H1 (cell line): ENCODE measurements at regions not wholly inside any gene's neighbourhood (a gene's known extent, or its start where the extent isn't known, plus 50 kb on each side); places are given as distances from the start of the nearest gene placed in this dataset.

ENCODE experiments used
- CTCF ChIA-PET: fragments of 300-600 bp; sonication (Branson Sonifier 250); formaldehyde crosslinking; loops from one replicate; lab custom pipeline; 2021; ENCODE audit not compliant: partially characterized antibody; lab: Charles Lee
- POLR2A ChIA-PET: fragments of 300-600 bp; sonication (Branson Sonifier 250); formaldehyde crosslinking; loops from one replicate; lab custom pipeline; 2021; ENCODE audit warnings: inconsistent platforms; ENCODE audit not compliant: partially characterized antibody; lab: Charles Lee
- DNase-seq, 2 experiments: peaks; one replicate each; pipeline versions ENCODE4 v3.0.0 to v3.0.0-alpha.2; 2010 to 2022; ENCODE audit warnings: low spot score in 2 of 2, low read depth in 1 of 2, mixed read lengths in 1 of 2
- FAIRE-seq: peaks from 2 replicates; lab custom pipeline; 2011; peaks lifted over from hg19 to GRCh38; lab: Jason Lieb, UNC
- H2AFZ ChIP-seq: 2 replicates; pipeline ENCODE4 v1.8.1; 2012; ENCODE audit warnings: low read length, inconsistent platforms
- H2AK5ac ChIP-seq: 2 replicates; pipeline ENCODE4 v1.6.1; 2013; ENCODE audit warnings: low read depth, low read length
- H2BK120ac ChIP-seq: replicated peaks from 2 replicates; pipeline ENCODE3; 2013; ENCODE audit warnings: low read depth, low read length, inconsistent platforms
- H2BK12ac ChIP-seq: 2 replicates; pipeline ENCODE4 v1.6.1; 2013; ENCODE audit warnings: low read depth, low read length
- H2BK15ac ChIP-seq: 2 replicates; pipeline ENCODE4 v1.6.1; 2013; ENCODE audit warnings: low read length
- H2BK20ac ChIP-seq: 2 replicates; pipeline ENCODE4 v1.6.1; 2013; ENCODE audit warnings: low read length
- H2BK5ac ChIP-seq: 2 replicates; pipeline ENCODE4 v1.6.1; 2013; ENCODE audit warnings: low read depth, low read length
- H3K14ac ChIP-seq: 2 replicates; pipeline ENCODE4 v1.6.1; 2013; ENCODE audit warnings: inconsistent platforms; ENCODE audit not compliant: insufficient read length
- H3K18ac ChIP-seq: 2 replicates; pipeline ENCODE4 v1.6.1; 2013; ENCODE audit warnings: low read length; ENCODE audit errors: extremely low read depth
- H3K23ac ChIP-seq: 2 replicates; pipeline ENCODE4 v1.6.1; 2013; ENCODE audit warnings: inconsistent platforms; ENCODE audit not compliant: insufficient read length
- H3K23me2 ChIP-seq: 2 replicates; pipeline ENCODE4 v1.6.1; 2013; ENCODE audit warnings: low read depth, low read length
- H3K27ac ChIP-seq: 2 replicates; pipeline ENCODE4 v1.6.1; 2011; ENCODE audit warnings: low read depth, low read length, inconsistent platforms
- H3K27me3 ChIP-seq, 4 experiments: replicated peaks in 1 of 4; 1 replicate in 1 of 4; 2 replicates in 3 of 4; pipeline versions ENCODE4 v1.6.1 to v1.8.1; 2011 to 2013; ENCODE audit warnings: low read length in 3 of 4, mild to moderate bottlenecking in 3 of 4, inconsistent platforms in 2 of 4, mixed read lengths in 2 of 4, moderate library complexity in 1 of 4; ENCODE audit not compliant: control insufficient read depth in 3 of 4, insufficient read depth in 3 of 4; ENCODE audit errors: extremely low read depth in 1 of 4
- H3K36me3 ChIP-seq, 4 experiments: 2 replicates each; pipeline versions ENCODE4 v1.6.1 to v1.8.1; 2011 to 2013; ENCODE audit warnings: mild to moderate bottlenecking in 4 of 4, low read length in 3 of 4, moderate library complexity in 2 of 4, control low read depth in 1 of 4, inconsistent platforms in 1 of 4; ENCODE audit not compliant: insufficient read depth in 4 of 4, control insufficient read depth in 2 of 4
- H3K4ac ChIP-seq: replicated peaks from 2 replicates; pipeline ENCODE3; 2013; ENCODE audit warnings: low read length, low read depth, mixed read lengths, inconsistent platforms; ENCODE audit not compliant: insufficient read length
- H3K4me1 ChIP-seq, 4 experiments: replicated peaks in 1 of 4; 1 replicate in 1 of 4; 2 replicates in 3 of 4; pipeline versions ENCODE4 v1.6.1 to v1.8.1; 2011 to 2013; ENCODE audit warnings: low read length in 3 of 4, inconsistent platforms in 2 of 4, mixed read lengths in 1 of 4; ENCODE audit not compliant: insufficient read depth in 4 of 4, control insufficient read depth in 3 of 4
- H3K4me2 ChIP-seq, 2 experiments: 2 replicates each; pipeline versions ENCODE4 v1.6.1 to v1.8.1; 2011 to 2013; ENCODE audit warnings: low read depth in 2 of 2, low read length in 2 of 2, control low read depth in 1 of 2, inconsistent platforms in 1 of 2, mild to moderate bottlenecking in 1 of 2; ENCODE audit not compliant: insufficient read depth in 1 of 2
- H3K4me3 ChIP-seq, 4 experiments: fragments of 200-600, 300-600 bp in 1 of 4; sonication (generic), shearing (Covaris generic), sonication (Bioruptor Twin) in 1 of 4; 2 replicates each; pipeline versions ENCODE4 v1.5.1 to v1.8.1; 2011 to 2016; ENCODE audit warnings: low read length in 4 of 4, low read depth in 3 of 4, control low read depth in 2 of 4, inconsistent platforms in 2 of 4, mild to moderate bottlenecking in 2 of 4, mixed read lengths in 1 of 4, moderate library complexity in 1 of 4; ENCODE audit not compliant: insufficient read depth in 2 of 4; ENCODE audit errors: extremely low read depth in 1 of 4
- H3K56ac ChIP-seq: replicated peaks from 2 replicates; pipeline ENCODE3; 2013; ENCODE audit warnings: low read depth, mild to moderate bottlenecking, mixed read lengths, low read length, inconsistent platforms; ENCODE audit not compliant: insufficient read length
- H3K79me1 ChIP-seq: 2 replicates; pipeline ENCODE4 v1.6.1; 2013; ENCODE audit warnings: low read depth, low read length, control low read depth
- H3K79me2 ChIP-seq, 2 experiments: 2 replicates each; pipeline versions ENCODE4 v1.6.1 to v1.8.1; 2012 to 2013; ENCODE audit warnings: low read length in 2 of 2, mild to moderate bottlenecking in 2 of 2, inconsistent platforms in 1 of 2; ENCODE audit not compliant: insufficient read depth in 2 of 2, control insufficient read depth in 1 of 2
- H3K9ac ChIP-seq, 4 experiments: replicated peaks in 1 of 4; 1 replicate in 1 of 4; 2 replicates in 3 of 4; pipeline versions ENCODE4 v1.6.1 to v1.8.1; 2011 to 2013; ENCODE audit warnings: low read depth in 3 of 4, low read length in 3 of 4, control low read depth in 2 of 4, mild to moderate bottlenecking in 2 of 4, moderate library complexity in 2 of 4, inconsistent platforms in 1 of 4; ENCODE audit errors: extremely low read depth in 1 of 4
- H3K9me3 ChIP-seq, 2 experiments: 2 replicates each; pipeline versions ENCODE4 v1.6.1 to v1.8.1; 2012 to 2013; ENCODE audit warnings: mild to moderate bottlenecking in 2 of 2, moderate library complexity in 2 of 2, control low read depth in 1 of 2, inconsistent platforms in 1 of 2, low read depth in 1 of 2, low read length in 1 of 2, mixed read lengths in 1 of 2; ENCODE audit not compliant: insufficient read depth in 2 of 2
- H4K20me1 ChIP-seq, 2 experiments: replicated peaks in 1 of 2; 2 replicates each; pipeline versions ENCODE3 to v1.8.1; 2011 to 2013; ENCODE audit warnings: inconsistent platforms in 2 of 2, low read length in 2 of 2, mild to moderate bottlenecking in 1 of 2; ENCODE audit not compliant: insufficient read depth in 2 of 2, control insufficient read depth in 1 of 2
- H4K5ac ChIP-seq: 2 replicates; pipeline ENCODE4 v1.6.1; 2013; ENCODE audit warnings: low read length, low read depth, mixed read lengths, inconsistent platforms; ENCODE audit not compliant: insufficient read length
- H4K8ac ChIP-seq: 2 replicates; pipeline ENCODE4 v1.8.0; 2013; ENCODE audit warnings: mild to moderate bottlenecking, moderate library complexity, low read length, inconsistent platforms; ENCODE audit not compliant: insufficient read depth; ENCODE audit errors: extremely low read depth
- H4K91ac ChIP-seq: replicated peaks from 2 replicates; pipeline ENCODE3; 2013; ENCODE audit warnings: low read length, mixed read lengths, inconsistent platforms; ENCODE audit not compliant: insufficient read length
- BRCA1 ChIP-seq: IDR thresholded peaks from 2 replicates; pipeline ENCODE4 v1.6.1; 2012; ENCODE audit warnings: low read depth, low read length, improper control_type of control experiment
- CEBPB ChIP-seq: IDR thresholded peaks from 2 replicates; pipeline ENCODE4 v1.6.1; 2012; ENCODE audit warnings: low read depth, low read length
- CHD2 ChIP-seq: IDR thresholded peaks from 2 replicates; pipeline ENCODE4 v1.6.1; 2012; ENCODE audit warnings: low read length, improper control_type of control experiment
- GTF2F1 ChIP-seq: IDR thresholded peaks from 2 replicates; pipeline ENCODE4 v1.6.1; 2012; ENCODE audit warnings: low read depth, low read length, improper control_type of control experiment, borderline replicate concordance
- HDAC6 ChIP-seq: IDR thresholded peaks from one replicate; pipeline ENCODE4 v1.7.1; 2012; ENCODE audit warnings: low read depth, mild to moderate bottlenecking, inconsistent platforms, low read length, moderate library complexity
- JUND ChIP-seq: IDR thresholded peaks from 2 replicates; pipeline ENCODE4 v1.6.1; 2011; ENCODE audit warnings: mild to moderate bottlenecking, improper control_type of control experiment, low read length
- KDM5A ChIP-seq: fragments of 200-600 bp; IDR thresholded peaks from 2 replicates; pipeline ENCODE4 v1.7.1; 2012; ENCODE audit warnings: mild to moderate bottlenecking, low read length, inconsistent platforms, mixed read lengths
- POLR2A ChIP-seq, 2 experiments: IDR thresholded peaks; 1 replicate in 1 of 2; 2 replicates in 1 of 2; pipeline ENCODE4 v1.6.1; 2011; ENCODE audit warnings: low read depth in 2 of 2, low read length in 2 of 2, mild to moderate bottlenecking in 2 of 2; ENCODE audit errors: control extremely low read depth in 1 of 2
- POU5F1 ChIP-seq: IDR thresholded peaks from 2 replicates; pipeline ENCODE4 v1.6.1; 2011; ENCODE audit warnings: low read depth, mild to moderate bottlenecking, low read length, moderate library complexity
- RAD21 ChIP-seq, 2 experiments: IDR thresholded peaks in 1 of 2; conservative IDR thresholded peaks in 1 of 2; 2 replicates each; pipeline ENCODE4 v1.6.1; 2011; ENCODE audit warnings: low read depth in 2 of 2, low read length in 2 of 2, improper control_type of control experiment in 1 of 2, inconsistent platforms in 1 of 2, mild to moderate bottlenecking in 1 of 2, moderate library complexity in 1 of 2
- TBP ChIP-seq: IDR thresholded peaks from 2 replicates; pipeline ENCODE4 v1.6.1; 2011; ENCODE audit warnings: low read depth, low read length, improper control_type of control experiment
- YY1 ChIP-seq: IDR thresholded peaks from 2 replicates; pipeline ENCODE4 v1.6.1; 2011; ENCODE audit warnings: low read depth, mild to moderate bottlenecking, low read length
- WGBS, 2 experiments: shearing (Covaris generic) in 1 of 2; methylation state at CpG; one replicate each; pipeline versions ENCODE4 v1.1.6 to v1.1.7; 2013 to 2015; ENCODE audit warnings: low lambda C conversion rate in 2 of 2, mixed read lengths in 2 of 2, inconsistent platforms in 1 of 2, low coverage in 1 of 2, missing lambda C conversion rate in 1 of 2; ENCODE audit not compliant: insufficient replicate concordance in 2 of 2, insufficient coverage in 1 of 2, insufficient read length in 1 of 2; ENCODE audit errors: extremely low coverage in 1 of 2, missing lambda C conversion rate in 1 of 2; 5-methylcytosine and 5-hydroxymethylcytosine counted together
- TF ChIP-seq, protein P1 (sequence below): IDR thresholded peaks from 2 replicates; pipeline ENCODE4 v1.6.1; 2011; ENCODE audit warnings: low read depth, mild to moderate bottlenecking, low read length; ENCODE audit not compliant: insufficient read depth
- TF ChIP-seq, protein P2 (sequence below): IDR thresholded peaks from 2 replicates; pipeline ENCODE4 v1.6.1; 2012; ENCODE audit warnings: low read length, inconsistent platforms

DNA sequence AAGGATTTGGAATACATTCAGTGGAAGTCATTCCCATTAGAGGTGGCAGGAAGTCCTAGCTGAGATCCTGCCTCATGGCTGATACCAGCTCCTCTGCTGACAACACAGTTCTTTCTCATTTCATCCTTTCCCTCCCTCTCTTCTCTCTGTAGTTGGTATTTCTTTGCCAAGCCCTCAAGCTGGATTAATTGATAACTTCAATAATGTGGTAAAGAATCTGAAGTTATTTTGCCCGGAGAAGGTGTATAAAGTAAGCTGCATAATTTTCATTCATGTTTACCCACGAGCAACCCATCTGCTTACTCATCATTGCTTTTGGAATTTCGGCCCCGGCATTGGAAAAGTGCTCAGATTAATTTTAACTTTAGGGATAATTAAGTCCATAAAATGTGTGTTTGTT is 85.2 kb upstream of the PLPP4 start:
- Histone ChIP-seq H3K27me3 (no peaks in the 10 kb centered on the region), H4K5ac (no peak overlapping the region)
- TF ChIP-seq CHD2, result no peak
- TF ChIP-seq, protein P1, sequence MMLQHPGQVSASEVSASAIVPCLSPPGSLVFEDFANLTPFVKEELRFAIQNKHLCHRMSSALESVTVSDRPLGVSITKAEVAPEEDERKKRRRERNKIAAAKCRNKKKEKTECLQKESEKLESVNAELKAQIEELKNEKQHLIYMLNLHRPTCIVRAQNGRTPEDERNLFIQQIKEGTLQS, result no peak
- TF ChIP-seq RAD21 (IDR thresholded peaks at IDR 0.05 in 1 of 2, conservative IDR thresholded peaks at IDR 0.05 in 1 of 2; ENCODE audit: low read depth in 2 of 2, low read length in 2 of 2), result no peak
- TF ChIP-seq POLR2A (IDR thresholded peaks at IDR 0.05; ENCODE audit: control extremely low read depth in 1 of 2, low read depth in 2 of 2, low read length in 2 of 2), result no peak
- TF ChIP-seq POU5F1, result no peak
- no peak for TF ChIP-seq HDAC6
- TF ChIP-seq YY1, result no peak
- TF ChIP-seq GTF2F1, result no peak
- TF ChIP-seq JUND, result no peak
- TF ChIP-seq BRCA1, result no peak
- TF ChIP-seq, protein P2, sequence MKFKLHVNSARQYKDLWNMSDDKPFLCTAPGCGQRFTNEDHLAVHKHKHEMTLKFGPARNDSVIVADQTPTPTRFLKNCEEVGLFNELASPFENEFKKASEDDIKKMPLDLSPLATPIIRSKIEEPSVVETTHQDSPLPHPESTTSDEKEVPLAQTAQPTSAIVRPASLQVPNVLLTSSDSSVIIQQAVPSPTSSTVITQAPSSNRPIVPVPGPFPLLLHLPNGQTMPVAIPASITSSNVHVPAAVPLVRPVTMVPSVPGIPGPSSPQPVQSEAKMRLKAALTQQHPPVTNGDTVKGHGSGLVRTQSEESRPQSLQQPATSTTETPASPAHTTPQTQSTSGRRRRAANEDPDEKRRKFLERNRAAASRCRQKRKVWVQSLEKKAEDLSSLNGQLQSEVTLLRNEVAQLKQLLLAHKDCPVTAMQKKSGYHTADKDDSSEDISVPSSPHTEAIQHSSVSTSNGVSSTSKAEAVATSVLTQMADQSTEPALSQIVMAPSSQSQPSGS, result no peak
- TF ChIP-seq KDM5A, result no peak
- TF ChIP-seq CEBPB, result no peak
- TF ChIP-seq TBP, result no peak

More for the DNA sequence above, 85.2 kb upstream of the PLPP4 start:
- Histone ChIP-seq H3K23me2 (no peaks in the 10 kb centered on the region), H3K36me3 (no peaks in the 10 kb centered on the region), H3K4me2 (no peak overlapping the region), H2BK15ac (no peak overlapping the region), H2AFZ (no peak overlapping the region), H3K4me3 (no peak overlapping the region), H4K8ac (no peak overlapping the region), H2BK5ac (no peak overlapping the region), H3K18ac (no peak overlapping the region), H4K91ac (no peak overlapping the region), H3K56ac (no peak overlapping the region), H4K20me1 (no peaks in the 10 kb centered on the region), H2BK20ac (no peak overlapping the region), H3K23ac (no peak overlapping the region), H3K79me1 (no peaks in the 10 kb centered on the region), H3K4me1 (no peaks in the 10 kb centered on the region), H3K79me2 (no peaks in the 10 kb centered on the region), H2BK120ac (no peak overlapping the region), H3K27ac (no peak overlapping the region), H2AK5ac (no peak overlapping the region), H3K4ac (no peak overlapping the region), H2BK12ac (no peak overlapping the region), H3K9ac (no peak overlapping the region), H3K14ac (no peak overlapping the region), H3K9me3 (no peaks in the 10 kb centered on the region)
- DNase-seq (no peak), FAIRE-seq (no peak)
- POLR2A ChIA-PET, result no interaction called here
- 95% methylated on average over 4 of the region's 4 CpGs; no CpG with 5 or more reads in 1 of the 2 experiments for WGBS, 2 experiments
- CTCF ChIA-PET, result interaction anchor here (1.5 to 2.7 kb wide), 2 partner anchors 51 to 150 kb away, joined by 4 to 8 read pairs; no protein-coding TSS in a partner anchor
